OCI-M2 (cell line): ENCODE measurements at regions not wholly inside any gene's neighbourhood (a gene's known extent, or its start where the extent isn't known, plus 50 kb on each side); places are given as distances from the start of the nearest gene placed in this dataset.
"Not testable (repeated sequence)": the region's sequence is repeated elsewhere in the genome, so short reads cannot be mapped to it uniquely, and the experiment has no call there.

Experiments used
- DNase-seq: peaks from one replicate; lab custom pipeline; 2025; ENCODE audit not compliant: unreplicated experiment; lab: John Stamatoyannopoulos, UW

DNA sequence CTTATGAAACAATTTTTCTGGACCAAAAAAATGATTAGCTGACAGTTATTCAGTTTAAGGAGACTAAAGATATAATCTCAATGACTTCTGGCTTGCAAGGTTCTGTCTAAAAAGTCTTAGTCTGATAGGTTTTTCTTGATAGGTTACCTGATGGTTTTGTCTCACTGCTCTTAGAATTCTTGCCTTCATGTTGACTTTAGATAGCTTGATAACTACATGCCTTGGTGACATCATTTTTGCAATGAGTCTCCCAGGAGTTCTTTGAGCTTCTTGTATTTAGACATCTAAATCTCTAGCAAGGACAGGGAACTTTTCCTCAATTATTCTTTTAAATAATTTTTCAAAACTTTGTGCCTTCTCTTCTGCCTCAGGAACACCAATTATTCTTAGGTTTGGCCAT lies 1965.3 kb downstream of the ARAP2 start:
- no peak for DNase-seq

DNA sequence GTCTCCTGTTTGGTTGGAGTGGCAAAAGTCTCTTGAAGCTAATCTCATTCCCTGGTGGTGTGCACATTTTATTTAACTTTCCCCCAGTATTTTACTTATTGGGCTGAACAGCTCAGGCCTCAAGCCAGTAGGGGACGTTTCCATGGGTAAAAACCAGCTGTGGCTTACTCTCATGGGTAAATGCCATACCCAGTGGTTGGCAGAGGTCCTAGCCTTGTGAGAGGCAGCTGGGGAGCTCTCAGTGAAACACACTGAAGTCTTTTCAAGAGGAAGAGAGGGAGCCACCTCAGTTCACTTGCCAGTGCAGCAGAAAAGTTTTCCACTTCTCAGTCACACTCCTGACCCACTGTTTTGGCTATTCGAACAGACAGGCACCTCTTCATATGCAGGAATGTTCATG lies 1964.2 kb downstream of the ARAP2 start:
- DNase-seq, result no peak

DNA sequence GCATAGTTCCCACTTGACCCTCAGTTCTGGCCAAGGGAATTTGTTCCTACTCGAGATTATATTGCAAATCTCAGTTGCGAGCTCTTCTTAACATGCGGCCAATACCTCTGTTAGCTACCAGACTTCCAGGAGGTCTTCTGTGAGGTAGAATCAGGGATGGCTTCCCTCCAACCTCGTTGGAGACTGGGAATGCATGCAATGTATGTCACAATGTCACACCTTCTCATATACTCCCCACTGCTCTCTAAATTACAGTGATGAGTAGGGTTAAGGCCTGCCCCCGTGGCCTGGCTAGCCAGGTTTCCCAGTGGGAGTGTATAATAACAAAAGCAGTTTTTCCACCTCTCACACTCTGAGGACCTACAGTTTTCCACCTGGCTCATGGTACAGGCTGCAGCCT lies 1962.5 kb downstream of the ARAP2 start:
- no peak for DNase-seq

DNA sequence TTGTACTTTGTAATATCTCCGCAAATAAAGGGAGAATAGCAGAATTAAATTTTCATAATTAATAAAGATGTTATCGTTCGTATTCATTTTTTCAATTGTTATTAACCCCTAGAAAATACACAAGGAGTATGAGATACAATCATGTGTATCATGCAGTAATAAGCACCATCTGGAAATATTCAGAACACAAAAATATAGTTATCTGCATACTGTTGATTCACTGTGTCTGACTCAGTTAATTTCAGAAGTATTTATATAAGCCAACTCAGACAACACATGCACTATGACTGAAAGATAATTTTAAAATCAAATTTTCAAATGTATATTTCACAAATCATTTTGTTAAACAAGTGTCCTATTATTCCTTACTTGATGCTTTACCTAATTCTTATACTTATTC lies 1954.8 kb downstream of the ARAP2 start:
- no peak for DNase-seq

DNA sequence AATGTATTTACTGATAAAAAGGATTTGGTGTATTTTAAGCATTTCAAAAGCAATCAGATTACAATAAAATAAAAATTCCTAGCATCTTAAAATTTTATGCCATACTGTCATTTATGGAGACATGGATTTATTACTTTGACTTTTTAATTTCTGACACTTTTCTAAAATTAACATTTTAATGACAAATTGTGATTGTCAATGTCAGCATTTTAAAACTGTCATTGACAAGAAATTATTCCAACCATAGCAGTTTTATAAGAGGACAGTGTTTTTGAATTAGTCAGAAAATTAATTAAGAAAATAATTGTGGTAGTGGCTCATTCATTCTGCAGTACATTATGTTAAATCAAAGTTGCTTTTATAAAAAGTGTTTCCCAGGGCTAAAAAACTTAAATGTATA lies 1954.4 kb downstream of the ARAP2 start:
- no peak for DNase-seq

DNA sequence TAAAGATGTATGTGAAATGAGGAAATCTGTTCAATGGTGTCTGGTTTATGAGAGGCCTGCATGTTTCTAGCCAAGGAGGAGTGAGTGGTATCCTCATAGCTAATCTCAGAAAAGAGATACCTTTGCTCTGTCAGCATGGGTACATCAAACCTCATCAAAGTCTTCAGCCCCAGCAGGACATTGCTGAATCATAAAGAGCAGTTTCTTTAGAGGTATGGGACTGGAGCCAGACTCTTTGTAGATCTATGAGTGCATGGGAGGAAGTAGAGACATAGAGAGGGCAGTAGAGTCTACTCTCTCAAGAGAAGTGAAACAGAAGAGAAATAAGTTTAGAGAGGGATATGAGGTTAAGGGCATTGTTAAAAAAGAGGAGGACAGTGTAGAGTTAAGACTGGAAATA lies 1950.9 kb downstream of the ARAP2 start:
- DNase-seq, result no peak

DNA sequence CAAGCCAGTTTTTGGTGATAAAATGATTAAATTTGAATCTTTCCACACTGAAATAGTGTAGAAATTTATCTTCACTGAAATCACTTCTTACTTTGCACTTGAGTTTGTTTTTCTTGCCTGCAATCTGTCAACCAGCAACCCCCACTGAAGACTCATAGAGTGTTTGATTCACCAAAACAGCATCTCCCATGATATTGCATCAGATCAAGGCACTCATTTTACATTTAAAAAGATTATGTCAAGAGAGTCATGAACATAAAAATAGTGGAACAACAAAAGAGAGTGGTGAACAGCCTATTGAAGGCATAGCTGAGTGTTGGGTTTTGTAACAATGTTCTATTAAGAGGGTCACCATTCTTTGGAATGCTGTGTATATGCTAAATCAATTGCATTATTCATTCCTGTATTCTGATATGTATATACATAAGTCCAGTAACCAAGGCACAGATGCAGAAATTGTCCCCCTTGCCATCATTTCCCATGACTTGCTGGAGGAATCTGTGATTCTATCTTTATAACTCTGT lies 1934.9 kb downstream of the ARAP2 start:
- DNase-seq, result no peak

DNA sequence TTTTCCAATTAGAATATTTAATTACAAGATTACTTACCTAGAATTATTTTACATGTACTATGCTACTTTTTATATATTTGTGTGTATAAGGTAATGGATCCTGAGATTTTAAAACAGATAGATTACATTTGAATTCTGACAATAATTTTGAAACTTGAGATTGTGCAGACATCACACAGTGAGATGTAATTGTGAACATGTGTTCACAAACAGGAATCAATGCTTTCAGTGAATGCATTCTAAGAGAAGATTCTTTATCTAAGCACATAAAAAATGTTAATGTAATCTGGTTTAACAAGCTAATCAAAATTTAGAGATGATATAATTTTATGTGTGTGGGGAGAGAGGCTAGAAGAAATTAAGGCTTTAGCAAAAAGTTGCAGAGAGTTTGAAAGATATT lies 1925.5 kb downstream of the ARAP2 start:
- DNase-seq, result no peak

DNA sequence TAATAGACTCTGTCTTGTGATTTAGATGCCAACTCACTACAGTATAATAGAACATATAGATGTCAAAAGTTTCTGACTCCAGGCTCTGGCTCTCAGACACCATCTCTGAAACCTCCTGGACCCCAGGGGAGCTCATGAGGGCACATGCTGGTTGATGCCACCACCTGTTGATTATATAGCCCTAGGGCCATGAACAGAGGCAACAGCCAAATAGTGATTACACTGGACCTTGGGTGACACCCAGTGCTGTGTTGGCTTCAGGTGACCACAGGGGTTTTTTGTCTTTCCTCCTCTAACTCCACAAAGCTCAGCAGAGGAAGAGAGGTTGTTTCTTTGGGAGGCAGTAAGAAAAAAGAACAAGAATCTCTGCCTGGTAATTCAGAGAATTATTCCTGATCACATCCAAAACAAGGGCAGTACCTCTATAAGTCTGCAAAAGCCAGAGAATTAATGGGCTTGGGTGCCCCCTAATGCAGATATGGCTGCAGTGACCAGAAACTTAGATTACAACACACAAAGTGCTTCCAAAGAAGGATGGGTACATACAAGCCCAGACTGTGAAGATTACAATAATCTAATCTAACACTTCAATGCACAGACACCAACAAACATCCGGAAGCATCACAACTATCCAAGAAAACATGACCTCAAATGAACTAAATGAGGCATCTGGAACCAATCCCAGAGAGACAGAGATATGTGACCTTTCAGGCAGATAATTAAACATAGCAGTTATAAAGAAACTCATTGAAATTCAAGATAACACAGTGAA lies 1920.6 kb downstream of the ARAP2 start:
- DNase-seq, result no peak

DNA sequence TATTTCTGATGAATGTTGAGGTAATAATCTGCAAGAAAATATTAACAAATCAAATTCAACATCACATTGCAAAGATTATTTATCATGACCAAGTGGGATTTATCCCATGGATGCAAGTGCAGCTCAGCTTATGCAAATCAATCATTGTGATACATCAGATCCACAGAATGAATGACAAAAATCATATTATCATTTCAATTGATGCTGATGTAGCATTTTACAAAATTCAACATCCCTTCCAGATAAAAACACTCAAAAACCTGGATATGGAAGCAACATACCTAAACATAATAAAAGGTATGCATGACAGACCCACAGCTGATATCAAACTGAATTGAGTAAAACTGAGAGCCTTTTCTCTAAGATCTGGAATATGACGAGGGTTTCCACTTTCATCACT lies 1915.4 kb downstream of the ARAP2 start:
- no peak for DNase-seq

DNA sequence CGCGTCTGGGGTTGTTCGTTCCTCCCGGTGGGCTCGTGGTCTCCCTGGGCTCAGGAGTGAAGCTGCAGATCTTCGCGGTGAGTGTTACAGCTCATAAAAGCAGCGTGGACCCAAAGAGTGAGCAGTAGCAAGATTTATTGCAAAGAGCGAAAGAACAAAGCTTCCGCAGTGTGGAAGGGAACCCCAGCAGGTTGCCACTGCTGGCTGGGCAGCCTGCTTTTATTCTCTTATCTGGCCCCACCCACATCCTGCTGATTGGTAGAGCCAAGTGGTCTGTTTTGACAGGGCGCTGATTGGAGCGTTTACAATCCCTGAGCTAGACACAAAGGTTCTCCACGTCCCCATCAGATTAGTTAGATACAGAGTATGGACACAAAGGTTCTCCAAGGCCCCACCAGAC lies 1909.2 kb downstream of the ARAP2 start:
- not testable (repeated sequence) for DNase-seq

DNA sequence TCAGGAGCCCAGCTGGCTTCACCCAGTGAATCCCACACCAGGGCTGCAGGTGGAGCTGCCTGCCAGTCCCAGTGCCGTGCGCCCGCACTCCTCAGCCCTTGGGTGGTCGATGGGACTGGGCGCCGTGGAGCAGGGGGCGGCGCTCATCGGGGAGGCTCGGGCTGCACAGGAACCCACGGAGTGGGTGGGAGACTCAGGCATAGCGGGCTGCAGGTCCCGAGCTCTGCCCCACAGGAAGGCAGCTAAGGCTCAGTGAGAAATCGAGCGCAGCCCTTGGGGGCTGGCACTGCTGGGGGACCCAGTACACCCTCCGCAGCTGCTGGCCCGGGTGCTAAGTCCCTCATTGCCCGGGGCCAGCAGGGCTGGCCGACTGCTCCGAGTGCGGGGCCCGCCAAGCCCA lies 1908.8 kb downstream of the ARAP2 start:
- not testable (repeated sequence) for DNase-seq

DNA sequence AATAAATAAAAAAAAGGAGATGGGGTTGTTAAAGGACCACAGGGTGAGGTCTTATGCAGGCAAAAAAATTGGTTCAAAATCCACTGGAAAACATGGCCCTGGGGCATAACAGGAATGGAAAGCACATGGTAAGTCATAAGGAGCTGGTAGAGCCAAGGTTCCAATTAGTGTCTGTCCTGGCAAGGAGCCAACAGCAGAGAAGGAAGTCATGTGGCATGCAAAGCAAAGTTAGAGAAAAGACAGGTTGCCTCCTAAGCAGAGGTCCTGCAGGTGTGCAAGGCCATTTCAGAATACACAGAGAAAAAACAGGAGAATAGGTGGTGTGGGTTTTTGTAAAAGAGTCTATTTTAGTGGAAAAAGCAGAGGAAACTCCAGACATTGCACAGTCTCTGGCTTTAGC lies 1881.7 kb downstream of the ARAP2 start:
- DNase-seq, result no peak

DNA sequence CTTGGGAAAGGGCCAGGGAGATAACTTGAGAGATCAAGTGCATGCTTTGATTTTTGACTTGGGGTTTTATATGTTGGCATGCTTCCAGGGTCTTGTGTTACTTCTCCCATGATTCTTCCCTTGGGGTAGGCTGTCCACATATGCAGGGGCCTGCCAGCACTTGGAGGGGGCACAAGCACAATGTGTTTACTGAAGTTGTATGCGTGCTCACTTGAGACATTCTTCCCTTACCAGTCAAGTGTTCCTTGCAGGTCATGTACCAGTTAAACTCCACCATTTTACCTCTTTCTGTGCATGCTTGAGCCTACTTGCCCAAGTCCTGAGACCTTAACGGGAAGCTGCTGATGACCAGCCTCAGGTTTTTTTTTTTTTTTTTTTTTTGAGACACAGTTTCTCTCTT lies 1880.5 kb downstream of the ARAP2 start:
- DNase-seq, result no peak

DNA sequence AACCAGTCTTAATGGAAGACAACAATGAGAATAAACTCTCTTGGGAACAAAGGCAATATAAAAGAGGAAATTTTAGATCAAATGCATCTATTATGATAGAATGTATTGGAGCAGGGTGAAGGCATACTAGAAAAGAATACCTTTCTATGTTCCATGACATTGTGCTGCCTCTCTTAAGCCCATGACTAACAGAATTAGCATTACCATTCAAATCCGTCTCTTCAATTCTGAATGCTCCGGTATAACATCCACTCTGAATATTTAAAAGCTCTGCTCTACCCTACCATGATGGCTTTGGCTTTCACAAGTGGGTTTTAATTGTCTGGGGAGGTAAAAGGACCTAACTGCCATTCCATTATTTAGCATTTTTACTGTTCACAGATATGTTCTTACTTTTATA lies 1878.4 kb downstream of the ARAP2 start:
- DNase-seq, result no peak

DNA sequence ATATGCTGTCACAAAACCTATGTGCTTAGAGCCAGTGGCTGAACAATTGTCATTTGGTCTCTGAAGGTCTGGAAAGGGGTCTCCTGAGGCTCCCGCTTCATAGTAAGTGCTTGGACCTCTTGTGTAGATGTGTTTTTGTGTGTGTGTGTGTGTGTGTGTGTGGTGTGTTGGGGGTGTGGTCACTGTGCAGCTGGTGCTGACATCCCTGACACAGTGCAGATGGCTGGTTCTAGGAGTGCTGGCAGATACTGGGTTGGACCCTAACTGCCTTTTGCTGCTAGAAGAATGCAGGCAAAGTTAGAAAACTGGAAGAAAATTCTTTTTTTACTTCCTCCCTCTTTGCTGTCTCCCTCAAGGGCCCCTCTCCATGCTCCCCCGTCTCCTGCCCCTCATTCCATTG lies 1872.6 kb downstream of the ARAP2 start:
- no peak for DNase-seq

DNA sequence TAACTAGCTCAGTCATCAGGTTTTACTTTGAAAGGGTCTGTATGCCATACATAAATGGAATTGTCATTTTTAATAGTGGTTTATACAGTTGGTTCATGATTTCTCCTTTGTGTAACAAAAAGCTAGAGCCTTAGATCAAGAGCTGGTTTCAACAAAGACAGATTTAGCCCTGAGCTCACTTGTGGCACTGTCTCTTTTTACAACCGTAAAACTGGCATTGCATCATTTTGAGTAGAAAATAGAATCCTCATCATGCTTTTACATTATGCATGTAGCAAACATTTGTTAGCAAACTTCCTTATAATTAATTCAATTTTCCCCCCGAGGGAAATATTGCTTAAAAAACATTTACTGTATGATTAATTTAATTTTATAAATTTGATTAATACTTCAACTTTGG lies 1871.5 kb downstream of the ARAP2 start:
- no peak for DNase-seq

DNA sequence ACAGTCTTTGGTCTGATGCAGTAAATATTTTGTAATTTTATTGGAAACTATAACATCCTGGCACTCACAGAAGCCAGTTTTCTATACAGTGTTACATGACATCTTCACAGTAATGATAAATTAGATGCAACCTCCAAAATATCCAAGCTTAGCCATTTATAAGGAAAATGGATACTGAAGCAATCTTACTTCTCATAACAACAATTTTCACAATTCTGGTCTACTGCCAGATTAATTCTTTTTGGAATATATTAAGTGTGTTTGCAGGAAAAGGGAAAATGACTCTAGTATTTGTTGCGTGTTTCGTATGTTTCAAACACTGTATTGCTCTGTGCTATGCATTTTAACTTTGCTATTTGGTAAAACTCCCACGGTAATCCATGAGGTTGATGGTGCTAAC lies 1870.9 kb downstream of the ARAP2 start:
- no peak for DNase-seq

DNA sequence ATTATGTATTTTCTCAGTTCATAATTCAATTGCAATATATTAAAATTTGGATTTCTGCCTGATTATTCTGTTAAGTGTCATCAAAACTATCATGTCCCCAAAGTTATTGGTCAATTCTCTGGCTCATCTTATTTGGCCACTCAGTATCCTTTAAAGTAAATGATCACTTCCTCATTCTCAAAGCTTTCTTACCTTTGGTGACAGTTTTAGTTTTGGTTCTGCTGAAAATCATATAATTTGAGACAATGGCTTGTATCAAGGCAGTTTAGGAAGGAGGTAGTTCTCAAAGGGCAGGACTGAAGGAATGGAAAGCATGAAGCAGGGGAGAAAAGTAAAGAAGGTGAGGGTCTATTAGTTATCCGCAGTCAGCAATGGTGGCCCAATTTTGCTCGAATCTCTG lies 1832.1 kb downstream of the ARAP2 start:
- DNase-seq, result no peak

DNA sequence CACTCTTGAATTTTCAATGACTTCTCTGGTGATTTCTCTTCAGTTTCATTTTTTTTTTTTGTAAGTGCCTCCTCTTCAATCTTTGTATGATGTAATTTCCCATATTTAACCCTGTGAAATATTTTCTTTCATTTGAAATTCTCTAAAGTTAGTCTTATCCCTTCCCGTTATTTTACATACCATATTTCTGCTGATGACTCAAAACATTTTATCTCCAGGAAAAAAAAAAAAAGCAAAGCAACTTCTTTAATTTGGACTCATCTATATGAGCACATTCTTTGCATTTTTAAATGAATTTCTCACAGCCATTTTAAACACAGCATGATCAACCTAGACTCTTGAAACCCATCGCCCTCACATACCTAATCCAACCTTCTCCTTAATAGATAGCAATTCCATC lies 1831.4 kb downstream of the ARAP2 start:
- DNase-seq, result no peak

DNA sequence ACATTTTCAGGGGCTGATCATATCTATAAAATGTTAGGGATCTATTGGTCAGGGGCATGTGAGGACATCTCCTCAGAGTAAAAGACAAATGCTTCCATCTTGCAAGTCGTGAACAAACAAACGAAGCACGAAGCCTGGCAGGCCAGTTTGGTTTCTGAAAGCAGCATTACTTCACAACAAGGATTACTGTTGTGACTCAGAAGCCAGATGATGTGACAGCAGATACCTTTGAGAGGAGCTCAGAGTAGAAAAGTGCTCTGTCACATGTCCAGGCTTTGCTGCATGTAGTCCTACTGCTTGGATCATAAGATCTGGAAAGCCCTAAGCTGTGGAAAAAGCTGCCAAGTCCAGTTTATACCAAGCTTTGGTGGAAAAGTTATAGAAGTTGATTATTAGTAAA lies 1827.2 kb downstream of the ARAP2 start:
- no peak for DNase-seq

DNA sequence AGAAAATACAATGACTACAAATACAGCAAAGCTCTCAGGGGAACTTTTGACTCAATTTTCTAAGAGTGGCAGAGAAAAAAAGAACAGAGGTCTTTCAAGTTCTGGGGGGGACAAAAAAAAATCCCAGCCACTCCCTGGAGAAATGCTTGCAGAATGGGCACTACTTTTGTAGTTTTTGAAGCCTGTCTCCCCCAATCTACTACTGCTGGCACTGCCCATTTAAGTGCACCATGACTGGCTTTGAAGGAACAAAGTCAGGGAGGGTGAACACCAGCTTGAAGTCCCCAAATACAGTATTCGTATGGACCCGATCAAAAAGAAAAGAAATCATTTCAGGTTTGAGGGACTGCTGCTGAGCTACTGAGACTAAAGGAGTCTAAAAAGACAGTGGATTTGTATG lies 1824.4 kb downstream of the ARAP2 start:
- DNase-seq, result no peak

DNA sequence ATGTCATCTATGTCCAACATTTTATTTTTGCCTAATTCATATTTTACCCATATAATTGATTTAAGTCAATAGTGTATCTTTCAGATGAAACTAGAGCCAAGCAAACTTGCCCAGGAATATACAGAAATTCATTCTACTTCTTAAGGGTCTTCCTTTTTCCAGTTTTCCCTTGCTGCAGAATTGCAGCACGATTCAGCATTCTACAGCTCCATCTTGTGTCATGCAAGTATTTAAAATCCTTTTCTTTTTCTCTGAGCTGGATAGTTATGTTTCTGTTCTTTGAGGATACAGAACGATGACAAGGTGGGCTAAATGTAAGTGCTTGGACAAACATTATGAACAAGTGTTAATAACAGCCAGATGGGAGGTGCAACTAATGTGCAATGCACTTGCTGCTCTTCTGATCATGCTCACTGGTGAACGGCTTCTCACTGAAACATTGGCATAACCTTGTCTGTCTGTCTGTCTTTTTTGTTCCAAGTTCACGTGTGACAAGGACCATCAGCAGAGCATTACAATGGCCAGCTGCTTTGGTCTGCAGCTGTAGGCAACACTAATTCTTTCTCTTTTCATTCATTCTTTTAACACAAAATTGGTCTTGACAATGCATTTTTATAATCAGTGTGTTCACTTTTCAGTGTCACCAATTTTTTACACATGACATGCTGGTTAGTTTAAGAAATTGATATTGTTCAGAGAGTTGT lies 1821.7 kb downstream of the ARAP2 start:
- DNase-seq, result no peak
